ENCODE measurements at regions not wholly inside any gene's neighbourhood (a gene's known extent, or its start where the extent isn't known, plus 50 kb on each side); places are given as distances from the start of the nearest gene placed in this dataset.

- no peak for TF ChIP-seq CTCF (IDR thresholded peaks at IDR 0.05; ENCODE audit: insufficient read depth, low read depth, low read length)
- no peak for TF ChIP-seq EZH2 (IDR thresholded peaks at IDR 0.05; ENCODE audit: insufficient read depth, low read length)
Observed at GRCh38 chr6:147738099-147738498, 229.6 kb downstream of the SAMD5 start.

Data from astrocyte (in vitro differentiated cells and primary cell).